ENCODE measurements at regions not wholly inside any gene's neighbourhood (a gene's known extent, or its start where the extent isn't known, plus 50 kb on each side); places are given as distances from the start of the nearest gene placed in this dataset.
"Not testable (repeated sequence)": the region's sequence is repeated elsewhere in the genome, so short reads cannot be mapped to it uniquely, and the experiment has no call there.

DNA sequence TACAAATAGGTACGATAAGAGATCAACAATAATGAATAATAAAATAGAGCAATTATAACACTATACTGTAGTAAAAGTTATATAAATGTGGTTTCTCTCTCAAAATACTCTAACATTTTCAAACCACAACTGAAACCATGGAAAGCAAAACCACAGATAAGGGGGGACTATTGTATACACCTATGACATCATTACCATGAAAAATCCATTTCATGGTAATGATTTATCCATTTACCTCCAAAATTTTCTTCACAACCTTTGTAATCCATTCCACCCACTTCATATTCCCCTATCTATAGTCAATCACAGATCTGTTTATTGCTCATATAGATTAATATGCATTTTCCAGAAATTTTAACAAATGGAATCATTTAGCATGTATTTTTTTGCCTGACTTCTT, 163.9 kb upstream of the G2E3 start:
- Histone ChIP-seq H3K36me3 (ENCODE audit: insufficient read depth, low read length, poor library complexity, severe bottlenecking) (no peaks in the 10 kb centered on the region), H3K4me3 (ENCODE audit: low read depth, low read length, poor library complexity, severe bottlenecking) (no peak overlapping the region), H3K27ac (ENCODE audit: low read depth, low read length, poor library complexity, severe bottlenecking) (no peak overlapping the region), H3K9me3 (ENCODE audit: low read depth, low read length, poor library complexity, severe bottlenecking) (no peaks in the 10 kb centered on the region), H3K27me3 (replicated peaks; ENCODE audit: insufficient read depth, low read depth, low read length, poor library complexity) (peaks cover 54% of the 10 kb centered on the region), H3K4me1 (ENCODE audit: insufficient read depth, low read length, poor library complexity, severe bottlenecking) (no peaks in the 10 kb centered on the region)
- BruUV-seq (replicated peaks) = no TSS peak
- no peak for DNase-seq (ENCODE audit: low spot score)
- TF ChIP-seq, protein P1, sequence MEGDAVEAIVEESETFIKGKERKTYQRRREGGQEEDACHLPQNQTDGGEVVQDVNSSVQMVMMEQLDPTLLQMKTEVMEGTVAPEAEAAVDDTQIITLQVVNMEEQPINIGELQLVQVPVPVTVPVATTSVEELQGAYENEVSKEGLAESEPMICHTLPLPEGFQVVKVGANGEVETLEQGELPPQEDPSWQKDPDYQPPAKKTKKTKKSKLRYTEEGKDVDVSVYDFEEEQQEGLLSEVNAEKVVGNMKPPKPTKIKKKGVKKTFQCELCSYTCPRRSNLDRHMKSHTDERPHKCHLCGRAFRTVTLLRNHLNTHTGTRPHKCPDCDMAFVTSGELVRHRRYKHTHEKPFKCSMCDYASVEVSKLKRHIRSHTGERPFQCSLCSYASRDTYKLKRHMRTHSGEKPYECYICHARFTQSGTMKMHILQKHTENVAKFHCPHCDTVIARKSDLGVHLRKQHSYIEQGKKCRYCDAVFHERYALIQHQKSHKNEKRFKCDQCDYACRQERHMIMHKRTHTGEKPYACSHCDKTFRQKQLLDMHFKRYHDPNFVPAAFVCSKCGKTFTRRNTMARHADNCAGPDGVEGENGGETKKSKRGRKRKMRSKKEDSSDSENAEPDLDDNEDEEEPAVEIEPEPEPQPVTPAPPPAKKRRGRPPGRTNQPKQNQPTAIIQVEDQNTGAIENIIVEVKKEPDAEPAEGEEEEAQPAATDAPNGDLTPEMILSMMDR (conservative IDR thresholded peaks at IDR 0.05; ENCODE audit: low read depth, low read length) = no peak
- TF ChIP-seq EZH2 (IDR thresholded peaks at IDR 0.05; ENCODE audit: borderline replicate concordance, low read depth, low read length, poor library complexity, severe bottlenecking) = no peak
- ChIA-PET POLR2A (ENCODE audit: low non-redundant PET) (no interaction called here), CTCF (no interaction called here)
- intact Hi-C loops (cut with micrococcal nuclease; ENCODE audit: unreplicated experiment) = no loop called here

GRCh38 chr14:30402846-30403245, 156.1 kb upstream of the G2E3 start:
- DNase-seq (ENCODE audit: low spot score) = no peak
- intact Hi-C loops (cut with micrococcal nuclease; ENCODE audit: unreplicated experiment) = no loop called here
- Histone ChIP-seq H3K27me3 (replicated peaks; ENCODE audit: insufficient read depth, low read depth, low read length, poor library complexity) (peaks cover 31% of the 10 kb centered on the region), H3K36me3 (ENCODE audit: insufficient read depth, low read length, poor library complexity, severe bottlenecking) (no peaks in the 10 kb centered on the region), H3K4me1 (ENCODE audit: insufficient read depth, low read length, poor library complexity, severe bottlenecking) (no peaks in the 10 kb centered on the region), H3K27ac (ENCODE audit: low read depth, low read length, poor library complexity, severe bottlenecking) (no peak overlapping the region), H3K4me3 (ENCODE audit: low read depth, low read length, poor library complexity, severe bottlenecking) (no peak overlapping the region), H3K9me3 (ENCODE audit: low read depth, low read length, poor library complexity, severe bottlenecking) (no peaks in the 10 kb centered on the region)
- CTCF ChIA-PET = no interaction called here
- TF ChIP-seq EZH2 (IDR thresholded peaks at IDR 0.05; ENCODE audit: borderline replicate concordance, low read depth, low read length, poor library complexity, severe bottlenecking) = no peak
- TF ChIP-seq, protein P1 (conservative IDR thresholded peaks at IDR 0.05; ENCODE audit: low read depth, low read length) = no peak
- BruUV-seq (replicated peaks) = no TSS peak
- POLR2A ChIA-PET (ENCODE audit: low non-redundant PET) = no interaction called here

- ChIA-PET POLR2A (ENCODE audit: low non-redundant PET) (no interaction called here), CTCF (no interaction called here)
- DNase-seq (ENCODE audit: low spot score) = no peak
- intact Hi-C loops (cut with micrococcal nuclease; ENCODE audit: unreplicated experiment) = no loop called here
- no TSS peak for BruUV-seq (replicated peaks)
- Histone ChIP-seq H3K36me3 (ENCODE audit: insufficient read depth, low read length, poor library complexity, severe bottlenecking) (no peaks in the 10 kb centered on the region), H3K4me1 (ENCODE audit: insufficient read depth, low read length, poor library complexity, severe bottlenecking) (no peaks in the 10 kb centered on the region), H3K27me3 (replicated peaks; ENCODE audit: insufficient read depth, low read depth, low read length, poor library complexity) (peaks cover 23% of the 10 kb centered on the region), H3K9me3 (ENCODE audit: low read depth, low read length, poor library complexity, severe bottlenecking) (no peaks in the 10 kb centered on the region), H3K4me3 (ENCODE audit: low read depth, low read length, poor library complexity, severe bottlenecking) (no peak overlapping the region), H3K27ac (ENCODE audit: low read depth, low read length, poor library complexity, severe bottlenecking) (no peak overlapping the region)
- no peak for TF ChIP-seq EZH2 (IDR thresholded peaks at IDR 0.05; ENCODE audit: borderline replicate concordance, low read depth, low read length, poor library complexity, severe bottlenecking)
- TF ChIP-seq, protein P1 (conservative IDR thresholded peaks at IDR 0.05; ENCODE audit: low read depth, low read length) = no peak
Measured at GRCh38 chr14:30403791-30404190, 155.2 kb upstream of the G2E3 start.

GRCh38 chr14:30409508-30410015, 149.4 kb upstream of the G2E3 start:
- intact Hi-C loops (cut with micrococcal nuclease; ENCODE audit: unreplicated experiment); BruUV-seq (replicated peaks); DNase-seq (ENCODE audit: low spot score); CTCF ChIA-PET; POLR2A ChIA-PET (ENCODE audit: low non-redundant PET); H3K27me3 ChIP-seq (replicated peaks; ENCODE audit: insufficient read depth, low read depth, low read length, poor library complexity); H3K27ac ChIP-seq (ENCODE audit: low read depth, low read length, poor library complexity, severe bottlenecking); H3K36me3 ChIP-seq (ENCODE audit: insufficient read depth, low read length, poor library complexity, severe bottlenecking); H3K9me3 ChIP-seq (ENCODE audit: low read depth, low read length, poor library complexity, severe bottlenecking); H3K4me1 ChIP-seq (ENCODE audit: insufficient read depth, low read length, poor library complexity, severe bottlenecking); H3K4me3 ChIP-seq (ENCODE audit: low read depth, low read length, poor library complexity, severe bottlenecking): not testable (repeated sequence)
